ENCODE measurements at regions not wholly inside any gene's neighbourhood (a gene's known extent, or its start where the extent isn't known, plus 50 kb on each side); places are given as distances from the start of the nearest gene placed in this dataset.

DNA sequence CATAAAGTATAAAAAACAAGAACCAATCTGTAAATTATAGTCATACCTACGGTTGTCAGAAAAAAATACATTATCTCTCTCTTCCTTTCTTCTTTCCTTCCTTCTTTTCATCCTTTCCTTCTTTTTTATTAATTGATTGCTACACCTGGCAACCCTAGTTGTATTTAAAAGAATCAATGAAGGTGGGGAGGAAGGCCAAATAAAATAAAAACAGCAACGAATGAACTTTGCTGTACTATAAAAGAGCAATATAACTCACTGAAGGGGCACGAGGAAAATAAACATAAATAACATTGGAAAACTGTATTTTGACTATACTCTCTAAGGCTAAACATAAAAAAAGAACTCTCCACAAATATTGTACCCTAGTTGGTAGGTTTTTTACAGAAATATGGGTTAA is 898.2 kb upstream of the USP15 start:
- H3K4me3 Mint-ChIP-seq, result no peak overlapping the region
- no peaks in the 10 kb centered on the region for H3K36me3 Mint-ChIP-seq (ENCODE audit: low read depth)
- H3K9me3 Mint-ChIP-seq, result no peaks in the 10 kb centered on the region
- H3K27me3 Mint-ChIP-seq, result no peaks in the 10 kb centered on the region
- no peak overlapping the region for H3K27ac Mint-ChIP-seq
- H3K4me1 Mint-ChIP-seq (ENCODE audit: low read depth), result no peaks in the 10 kb centered on the region

DNA sequence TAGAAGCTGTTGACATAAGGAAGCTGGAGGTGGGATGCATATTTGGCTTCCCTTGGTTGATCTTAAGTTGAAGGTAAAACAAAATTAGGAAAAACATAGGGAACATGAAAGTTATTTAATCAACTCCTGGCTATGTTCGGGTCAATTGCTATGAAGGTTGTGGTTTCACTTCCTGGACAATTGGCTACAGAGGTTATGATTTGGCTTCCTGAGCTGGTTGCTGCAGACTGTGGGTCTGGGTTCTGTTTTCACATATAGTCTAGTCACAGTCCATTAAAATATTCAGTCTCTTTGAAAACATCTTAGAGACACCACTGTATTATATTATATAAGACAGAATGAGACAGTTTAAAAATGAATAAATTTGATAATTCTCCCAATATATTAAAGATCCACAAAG is 895.2 kb upstream of the USP15 start:
- H3K4me3 Mint-ChIP-seq, result no peak overlapping the region
- no peak overlapping the region for H3K27ac Mint-ChIP-seq
- H3K9me3 Mint-ChIP-seq, result no peaks in the 10 kb centered on the region
- H3K27me3 Mint-ChIP-seq, result no peaks in the 10 kb centered on the region
- no peaks in the 10 kb centered on the region for H3K4me1 Mint-ChIP-seq (ENCODE audit: low read depth)
- no peaks in the 10 kb centered on the region for H3K36me3 Mint-ChIP-seq (ENCODE audit: low read depth)

DNA sequence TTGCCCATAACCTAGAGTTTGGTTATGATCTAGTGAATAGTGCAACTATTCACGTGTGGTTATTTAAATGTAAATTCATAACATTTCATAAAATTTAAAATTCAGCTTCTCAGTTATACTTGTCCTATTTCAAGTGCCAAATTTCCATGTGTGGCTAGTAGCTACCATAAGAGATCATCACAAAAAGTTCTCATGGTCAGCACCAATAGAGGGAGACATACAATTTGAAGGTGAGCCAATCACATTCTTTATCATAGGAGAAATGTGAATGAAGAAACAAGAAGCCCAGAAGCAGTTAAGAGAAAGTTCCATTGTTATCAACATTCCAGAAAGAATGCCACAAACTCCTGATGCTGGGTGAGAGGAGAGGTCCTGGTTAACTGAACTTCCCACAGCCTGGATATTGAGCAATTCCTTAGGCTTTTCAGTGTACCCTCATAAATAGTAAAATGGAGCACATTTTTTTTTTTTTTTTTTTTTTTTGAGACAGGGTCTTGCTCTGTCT is 892.9 kb upstream of the USP15 start:
- Mint-ChIP-seq H3K4me3 (no peak overlapping the region), H3K9me3 (no peaks in the 10 kb centered on the region), H3K4me1 (ENCODE audit: low read depth) (no peaks in the 10 kb centered on the region), H3K27ac (no peak overlapping the region), H3K27me3 (no peaks in the 10 kb centered on the region), H3K36me3 (ENCODE audit: low read depth) (no peaks in the 10 kb centered on the region)

DNA sequence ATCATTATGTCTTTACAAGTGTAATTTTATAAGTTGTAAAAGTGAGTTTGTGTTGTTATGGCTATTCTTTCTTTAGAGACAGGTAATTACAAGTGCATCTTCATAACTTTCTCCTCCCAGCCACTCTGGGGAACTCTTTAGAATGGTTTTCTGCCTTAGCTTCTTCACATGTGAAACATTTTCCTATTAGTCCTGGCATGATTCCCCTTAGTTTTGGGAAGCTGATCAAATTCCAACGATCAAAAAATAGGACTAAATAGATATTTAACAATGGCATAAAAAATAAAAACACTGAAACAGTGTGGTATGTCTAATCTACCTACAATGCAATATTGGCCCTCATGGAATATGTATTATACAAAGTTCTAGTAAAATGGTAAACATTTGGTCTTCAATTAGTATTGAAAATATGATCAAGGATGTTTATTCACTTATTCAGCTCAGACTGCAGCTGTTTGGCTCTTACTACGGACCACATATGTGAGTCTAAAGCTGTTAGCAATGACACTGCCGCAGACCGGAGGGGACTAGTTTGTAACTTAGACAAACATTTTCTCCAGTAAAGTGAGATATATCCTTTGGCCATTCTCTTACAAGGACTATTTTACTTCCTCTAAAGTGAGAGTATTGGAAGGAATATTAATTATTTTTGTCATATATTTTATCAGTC is 890.8 kb upstream of the USP15 start:
- Mint-ChIP-seq H3K9me3 (peaks cover 5% of the 10 kb centered on the region), H3K27ac (no peak overlapping the region), H3K36me3 (ENCODE audit: low read depth) (no peaks in the 10 kb centered on the region), H3K4me3 (no peak overlapping the region), H3K4me1 (ENCODE audit: low read depth) (no peaks in the 10 kb centered on the region), H3K27me3 (no peaks in the 10 kb centered on the region)

DNA sequence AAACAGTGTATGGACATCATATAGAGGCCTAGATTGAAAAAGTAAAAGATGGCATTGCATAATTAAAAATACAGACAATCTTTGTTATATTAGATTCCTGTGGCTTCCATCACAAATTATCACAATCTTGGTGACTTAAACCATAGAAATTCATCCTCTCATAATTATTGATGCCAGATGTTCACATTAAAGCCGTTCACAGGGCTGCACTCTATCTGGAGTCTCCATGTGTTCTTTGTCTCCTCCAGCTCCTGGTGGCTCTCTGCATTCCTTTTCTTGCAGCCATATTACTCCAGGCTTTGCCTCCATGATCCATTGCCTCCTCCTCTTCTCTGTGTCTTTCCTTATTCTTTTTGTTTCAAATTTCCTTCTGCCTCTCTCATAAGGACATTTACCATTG is 875.7 kb upstream of the USP15 start:
- H3K27ac Mint-ChIP-seq, result no peak overlapping the region
- H3K4me3 Mint-ChIP-seq, result no peak overlapping the region
- H3K4me1 Mint-ChIP-seq (ENCODE audit: low read depth), result no peaks in the 10 kb centered on the region
- H3K27me3 Mint-ChIP-seq, result no peaks in the 10 kb centered on the region
- H3K9me3 Mint-ChIP-seq, result peaks cover 9% of the 10 kb centered on the region
- H3K36me3 Mint-ChIP-seq (ENCODE audit: low read depth), result peaks cover 3% of the 10 kb centered on the region

DNA sequence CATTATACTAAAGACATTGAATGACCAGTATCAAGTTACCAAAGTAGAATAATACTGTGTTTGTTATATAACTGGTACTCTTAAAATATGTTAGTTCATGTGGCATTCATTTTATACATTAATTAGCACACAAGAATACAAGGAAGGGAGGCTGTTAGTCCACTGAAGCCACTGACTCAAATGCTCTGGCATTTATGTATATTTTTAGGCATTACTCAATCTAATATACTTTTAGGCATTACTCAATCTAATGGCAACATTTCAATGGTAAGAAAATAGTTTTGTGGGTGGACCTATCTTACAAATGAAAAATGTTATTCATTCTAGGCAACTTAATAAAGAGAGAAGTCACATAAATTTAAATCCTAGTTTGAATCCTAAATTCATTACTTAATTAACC is 874.4 kb upstream of the USP15 start:
- Mint-ChIP-seq H3K4me1 (ENCODE audit: low read depth) (no peaks in the 10 kb centered on the region), H3K9me3 (peaks cover 16% of the 10 kb centered on the region), H3K36me3 (ENCODE audit: low read depth) (peaks cover 3% of the 10 kb centered on the region), H3K27me3 (no peaks in the 10 kb centered on the region), H3K27ac (no peak overlapping the region), H3K4me3 (no peak overlapping the region)

DNA sequence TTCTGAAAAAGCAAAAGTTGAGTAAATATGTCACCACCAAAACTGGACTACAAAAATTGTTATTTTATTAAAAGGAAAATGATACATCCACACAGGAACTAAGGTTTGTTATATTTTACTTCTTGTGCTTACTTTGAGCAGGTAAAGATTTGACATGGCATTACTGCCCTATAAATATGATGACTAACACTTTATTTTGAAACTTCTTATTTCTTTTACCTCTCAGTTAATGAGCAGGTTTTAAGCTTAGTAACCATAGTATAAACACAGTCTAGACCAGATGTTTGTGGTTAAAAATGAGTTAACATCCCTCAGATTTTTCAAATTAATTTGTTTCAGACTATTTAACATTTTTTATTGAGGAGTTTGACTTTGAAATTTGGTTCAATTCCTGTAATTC is 862.5 kb upstream of the USP15 start:
- Mint-ChIP-seq H3K4me3 (no peak overlapping the region), H3K36me3 (ENCODE audit: low read depth) (no peaks in the 10 kb centered on the region), H3K27me3 (no peaks in the 10 kb centered on the region), H3K4me1 (ENCODE audit: low read depth) (no peaks in the 10 kb centered on the region), H3K27ac (no peak overlapping the region), H3K9me3 (peaks cover 20% of the 10 kb centered on the region)

DNA sequence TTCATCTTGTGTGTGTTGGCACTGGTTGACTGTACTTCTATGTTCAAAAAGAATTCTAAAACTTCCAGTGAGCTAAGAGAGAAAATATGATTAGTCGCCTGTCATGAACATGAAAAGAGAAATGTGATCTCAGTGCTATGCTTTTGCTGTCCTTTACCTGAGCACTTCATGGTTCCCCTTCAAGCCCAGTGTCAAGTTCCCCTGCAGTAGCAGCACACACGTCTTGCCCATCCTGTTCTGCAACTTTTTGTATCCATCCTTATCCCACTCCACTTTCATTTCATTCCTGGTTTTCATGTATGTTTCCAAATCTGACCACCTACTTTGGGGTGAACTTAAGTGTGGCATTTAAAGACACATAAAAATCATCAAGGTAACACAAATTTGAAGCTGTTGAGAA is 848.0 kb upstream of the USP15 start:
- no peaks in the 10 kb centered on the region for H3K27me3 Mint-ChIP-seq
- peaks cover 16% of the 10 kb centered on the region for H3K9me3 Mint-ChIP-seq
- no peaks in the 10 kb centered on the region for H3K36me3 Mint-ChIP-seq (ENCODE audit: low read depth)
- no peak overlapping the region for H3K4me3 Mint-ChIP-seq
- H3K4me1 Mint-ChIP-seq (ENCODE audit: low read depth), result no peaks in the 10 kb centered on the region
- no peak overlapping the region for H3K27ac Mint-ChIP-seq

DNA sequence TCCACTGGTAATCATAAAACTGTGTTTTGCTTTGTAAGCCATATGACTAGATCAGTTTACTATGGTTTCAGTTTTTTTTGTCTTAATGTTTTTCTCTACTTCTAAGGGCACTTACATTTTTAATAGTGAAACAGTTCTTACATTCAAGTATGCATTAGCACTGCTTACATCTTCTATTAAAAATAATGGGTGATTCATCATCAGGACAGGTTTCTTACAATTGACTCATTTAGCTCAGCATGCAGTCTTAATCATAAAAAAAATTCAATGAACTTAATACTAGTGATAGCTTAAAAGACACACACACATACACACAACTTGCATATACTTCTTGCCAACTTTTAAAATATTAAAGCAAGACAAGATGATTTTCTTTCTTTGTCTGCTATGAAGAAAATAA is 845.7 kb upstream of the USP15 start:
- H3K4me1 Mint-ChIP-seq (ENCODE audit: low read depth), result no peaks in the 10 kb centered on the region
- H3K27ac Mint-ChIP-seq, result no peak overlapping the region
- H3K27me3 Mint-ChIP-seq, result no peaks in the 10 kb centered on the region
- H3K4me3 Mint-ChIP-seq, result no peak overlapping the region
- H3K9me3 Mint-ChIP-seq, result peaks cover 8% of the 10 kb centered on the region
- no peaks in the 10 kb centered on the region for H3K36me3 Mint-ChIP-seq (ENCODE audit: low read depth)

DNA sequence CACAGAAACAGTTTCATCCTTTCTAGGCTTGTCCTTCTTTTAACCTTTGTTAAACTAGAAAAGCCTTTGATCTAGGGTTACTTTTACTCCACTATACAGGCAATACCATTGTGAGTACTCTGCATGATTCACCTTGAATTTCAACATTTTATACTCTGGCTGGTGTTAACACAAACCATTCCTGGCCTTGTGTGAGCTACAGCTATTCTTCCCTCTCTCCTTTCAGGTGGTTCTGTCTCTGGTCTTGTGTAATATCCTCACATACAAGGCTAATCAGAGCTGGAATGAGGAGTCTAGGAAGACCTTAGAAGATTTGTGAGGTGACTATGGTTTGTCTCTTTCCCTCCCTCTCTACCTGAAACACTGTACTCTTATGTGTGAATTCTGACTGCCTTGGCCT is 837.4 kb upstream of the USP15 start:
- no peaks in the 10 kb centered on the region for H3K4me1 Mint-ChIP-seq (ENCODE audit: low read depth)
- no peaks in the 10 kb centered on the region for H3K36me3 Mint-ChIP-seq (ENCODE audit: low read depth)
- H3K9me3 Mint-ChIP-seq, result peaks cover 6% of the 10 kb centered on the region
- no peaks in the 10 kb centered on the region for H3K27me3 Mint-ChIP-seq
- no peak overlapping the region for H3K27ac Mint-ChIP-seq
- H3K4me3 Mint-ChIP-seq, result no peak overlapping the region

DNA sequence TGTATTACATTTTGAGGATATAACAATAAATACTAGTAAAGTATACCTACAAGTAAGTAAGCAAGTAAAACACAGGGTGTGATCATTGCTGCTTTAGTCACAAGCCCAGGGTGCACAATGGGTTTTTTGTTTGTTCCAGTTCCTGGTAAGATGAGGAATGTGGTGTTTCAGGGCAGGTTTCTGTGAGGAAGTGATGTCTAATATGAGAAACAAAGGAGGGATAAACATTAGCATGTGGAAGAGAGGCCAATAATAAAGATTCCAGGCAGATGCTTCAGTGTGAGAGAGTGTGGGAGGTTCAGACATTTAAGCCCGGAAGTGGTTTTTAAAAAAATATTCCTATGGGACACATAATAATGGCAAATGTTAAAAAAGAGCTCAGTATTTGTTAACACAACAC is 808.1 kb upstream of the USP15 start:
- Mint-ChIP-seq H3K9me3 (peaks cover 3% of the 10 kb centered on the region), H3K36me3 (ENCODE audit: low read depth) (no peaks in the 10 kb centered on the region)

DNA sequence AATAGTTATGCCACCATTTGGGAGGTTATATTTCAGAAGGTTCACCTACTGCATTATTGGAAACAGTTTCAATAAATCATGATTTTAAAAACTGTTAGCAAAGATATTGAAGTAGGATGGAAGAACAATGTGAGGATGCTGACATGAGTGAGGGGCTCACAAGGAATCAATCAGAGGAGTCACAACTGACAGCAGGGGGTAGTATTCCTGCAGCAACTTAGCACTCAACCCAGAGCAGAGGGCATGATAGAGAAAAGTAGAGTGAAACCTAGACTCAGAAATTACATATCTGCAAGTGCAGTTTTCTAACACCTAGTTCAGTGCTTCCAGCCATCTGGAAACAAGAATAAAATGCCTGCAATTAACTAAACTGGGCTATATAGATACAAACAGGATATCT is 772.5 kb upstream of the USP15 start:
- H3K36me3 Mint-ChIP-seq (ENCODE audit: low read depth), result no peaks in the 10 kb centered on the region
- H3K4me1 Mint-ChIP-seq (ENCODE audit: low read depth), result no peaks in the 10 kb centered on the region
- H3K27ac Mint-ChIP-seq, result no peak overlapping the region
- peaks cover 4% of the 10 kb centered on the region for H3K9me3 Mint-ChIP-seq
- no peak overlapping the region for H3K4me3 Mint-ChIP-seq
- no peaks in the 10 kb centered on the region for H3K27me3 Mint-ChIP-seq

More for the DNA sequence above, 808.1 kb upstream of the USP15 start:
- no peak overlapping the region for H3K4me3 Mint-ChIP-seq
- no peak overlapping the region for H3K27ac Mint-ChIP-seq
- no peaks in the 10 kb centered on the region for H3K4me1 Mint-ChIP-seq (ENCODE audit: low read depth)
- H3K27me3 Mint-ChIP-seq, result no peaks in the 10 kb centered on the region

DNA sequence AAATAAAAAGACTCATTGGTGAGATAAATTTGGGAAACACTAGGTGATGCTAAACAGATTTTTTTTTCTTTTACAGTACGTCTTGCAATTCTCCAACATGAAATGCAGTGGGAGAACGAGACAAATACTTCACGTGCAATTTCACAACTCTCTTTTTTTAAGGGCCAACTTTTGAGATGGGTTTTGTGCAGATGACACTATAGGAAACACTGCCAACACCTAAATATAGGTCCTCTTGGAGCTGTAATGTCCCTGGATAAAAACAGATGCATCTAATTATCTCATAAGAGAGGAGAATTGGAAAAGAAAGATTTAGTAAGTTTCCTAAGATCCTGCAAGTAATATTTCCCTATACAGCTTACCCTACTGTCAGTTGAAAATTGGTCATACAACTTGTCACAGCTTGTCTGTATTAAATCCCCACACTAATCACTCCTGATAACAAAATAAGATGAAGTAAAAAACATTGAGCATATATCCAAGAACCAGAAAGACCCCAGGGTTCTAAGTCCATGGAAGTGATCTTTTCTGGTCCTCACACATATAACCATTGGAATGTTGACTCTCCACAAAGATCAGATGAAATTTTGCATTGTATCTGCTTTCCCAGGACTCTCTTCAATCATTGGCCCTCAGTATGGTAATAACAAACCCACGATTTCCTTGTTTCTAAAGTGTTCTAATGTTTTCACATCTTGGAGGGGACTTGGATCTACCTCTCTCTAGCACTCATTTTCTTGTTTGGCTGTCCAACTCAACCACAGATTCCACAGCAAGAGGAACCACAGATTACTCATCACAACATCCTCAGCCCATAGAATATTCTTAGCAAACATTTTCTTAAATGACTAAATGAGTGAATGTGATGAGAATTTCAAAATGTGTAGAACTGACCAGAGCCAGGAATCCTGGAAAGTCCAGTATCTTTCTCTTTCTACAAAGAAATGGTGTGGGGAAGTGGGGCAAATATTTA is 769.4 kb upstream of the USP15 start:
- H3K27ac Mint-ChIP-seq, result no peak overlapping the region
- H3K4me3 Mint-ChIP-seq, result no peak overlapping the region
- no peaks in the 10 kb centered on the region for H3K27me3 Mint-ChIP-seq
- no peaks in the 10 kb centered on the region for H3K36me3 Mint-ChIP-seq (ENCODE audit: low read depth)
- no peaks in the 10 kb centered on the region for H3K4me1 Mint-ChIP-seq (ENCODE audit: low read depth)
- peaks cover 4% of the 10 kb centered on the region for H3K9me3 Mint-ChIP-seq

DNA sequence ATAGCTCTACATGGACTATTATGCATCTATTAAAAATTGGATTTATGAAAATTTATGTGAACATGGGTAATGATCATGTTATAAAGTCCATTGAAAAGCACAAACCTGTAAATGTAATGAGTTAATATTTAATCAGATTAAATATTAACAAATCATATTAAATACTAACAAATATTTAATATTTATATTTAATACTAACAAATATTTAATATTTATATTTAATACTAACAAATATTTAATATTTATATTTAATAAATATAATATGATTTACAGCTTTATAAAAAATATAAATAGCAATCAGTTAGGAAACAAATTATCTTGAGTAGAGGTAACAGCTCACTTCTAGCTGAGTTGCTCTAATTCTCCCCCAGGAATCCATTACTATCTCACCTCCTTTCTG is 758.0 kb upstream of the USP15 start:
- Mint-ChIP-seq H3K4me1 (ENCODE audit: low read depth) (no peaks in the 10 kb centered on the region), H3K27ac (no peak overlapping the region), H3K4me3 (no peak overlapping the region), H3K36me3 (ENCODE audit: low read depth) (no peaks in the 10 kb centered on the region), H3K9me3 (no peaks in the 10 kb centered on the region), H3K27me3 (no peaks in the 10 kb centered on the region)

DNA sequence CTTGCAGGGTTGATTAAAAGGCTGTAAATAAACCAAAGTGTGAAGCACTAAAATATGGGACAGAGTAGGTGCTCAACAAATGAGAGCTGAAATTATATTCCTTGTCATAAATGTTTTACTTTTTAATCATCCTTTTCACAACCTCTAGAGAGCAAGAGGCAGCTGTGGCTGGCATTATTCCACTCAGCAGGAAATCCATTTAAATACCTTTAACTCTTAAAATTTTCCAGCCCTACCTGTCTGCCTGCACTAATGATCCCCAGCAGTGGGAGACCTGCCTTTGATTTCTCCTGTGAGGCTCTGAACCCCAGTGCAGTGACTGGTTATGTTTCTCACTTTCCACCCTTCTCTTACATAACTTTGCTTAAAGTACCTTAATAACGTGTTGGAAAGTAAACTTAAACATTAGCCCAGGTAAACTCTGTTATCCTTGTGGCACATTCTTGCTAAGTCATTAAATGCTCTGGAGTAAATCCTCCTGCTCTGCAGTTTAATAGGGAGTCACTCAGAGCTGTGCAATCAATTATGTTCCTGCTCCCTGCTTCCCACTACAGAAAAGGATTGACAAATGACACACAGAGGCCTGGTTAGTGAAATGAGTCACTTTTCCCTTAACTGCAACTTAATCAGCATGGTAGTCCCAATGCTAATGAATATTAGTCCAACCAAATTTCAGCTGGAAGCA is 755.7 kb upstream of the USP15 start:
- H3K9me3 Mint-ChIP-seq, result no peaks in the 10 kb centered on the region
- H3K36me3 Mint-ChIP-seq (ENCODE audit: low read depth), result no peaks in the 10 kb centered on the region
- H3K27ac Mint-ChIP-seq, result no peak overlapping the region
- H3K4me1 Mint-ChIP-seq (ENCODE audit: low read depth), result no peaks in the 10 kb centered on the region
- H3K4me3 Mint-ChIP-seq, result no peak overlapping the region
- no peaks in the 10 kb centered on the region for H3K27me3 Mint-ChIP-seq
